HG03064 (cell line): ENCODE measurements at regions not wholly inside any gene's neighbourhood (a gene's known extent, or its start where the extent isn't known, plus 50 kb on each side); places are given as distances from the start of the nearest gene placed in this dataset.
"Not testable (repeated sequence)": the region's sequence is repeated elsewhere in the genome, so short reads cannot be mapped to it uniquely, and the experiment has no call there.

ENCODE experiments used
- ATAC-seq: cut with Tn5 transposase; IDR thresholded peaks from one replicate; pipeline ENCODE4 v1.9.1; 2021; ENCODE audit warnings: low read depth; ENCODE audit not compliant: unreplicated experiment

DNA sequence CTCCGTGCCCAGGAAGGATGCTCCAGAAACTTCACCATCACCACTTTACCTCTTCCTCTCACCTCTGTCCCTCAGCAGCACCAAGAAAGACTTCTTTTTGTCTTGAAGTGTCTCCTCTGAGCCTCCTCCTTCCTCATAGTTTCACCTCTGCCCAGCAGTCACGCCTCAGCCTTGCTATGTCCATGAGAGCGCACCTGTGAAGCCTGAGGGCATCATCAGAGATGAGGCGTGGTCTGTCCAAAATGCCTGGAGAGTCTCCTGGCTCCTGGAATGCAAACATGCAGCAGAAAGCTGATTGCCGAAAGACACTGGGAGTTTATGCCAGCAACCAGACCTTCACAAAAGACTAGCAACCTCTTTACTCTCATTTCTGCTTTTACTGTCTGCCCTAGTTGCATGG lies 336.6 kb downstream of the TEX29 start:
- ATAC-seq: no peak

DNA sequence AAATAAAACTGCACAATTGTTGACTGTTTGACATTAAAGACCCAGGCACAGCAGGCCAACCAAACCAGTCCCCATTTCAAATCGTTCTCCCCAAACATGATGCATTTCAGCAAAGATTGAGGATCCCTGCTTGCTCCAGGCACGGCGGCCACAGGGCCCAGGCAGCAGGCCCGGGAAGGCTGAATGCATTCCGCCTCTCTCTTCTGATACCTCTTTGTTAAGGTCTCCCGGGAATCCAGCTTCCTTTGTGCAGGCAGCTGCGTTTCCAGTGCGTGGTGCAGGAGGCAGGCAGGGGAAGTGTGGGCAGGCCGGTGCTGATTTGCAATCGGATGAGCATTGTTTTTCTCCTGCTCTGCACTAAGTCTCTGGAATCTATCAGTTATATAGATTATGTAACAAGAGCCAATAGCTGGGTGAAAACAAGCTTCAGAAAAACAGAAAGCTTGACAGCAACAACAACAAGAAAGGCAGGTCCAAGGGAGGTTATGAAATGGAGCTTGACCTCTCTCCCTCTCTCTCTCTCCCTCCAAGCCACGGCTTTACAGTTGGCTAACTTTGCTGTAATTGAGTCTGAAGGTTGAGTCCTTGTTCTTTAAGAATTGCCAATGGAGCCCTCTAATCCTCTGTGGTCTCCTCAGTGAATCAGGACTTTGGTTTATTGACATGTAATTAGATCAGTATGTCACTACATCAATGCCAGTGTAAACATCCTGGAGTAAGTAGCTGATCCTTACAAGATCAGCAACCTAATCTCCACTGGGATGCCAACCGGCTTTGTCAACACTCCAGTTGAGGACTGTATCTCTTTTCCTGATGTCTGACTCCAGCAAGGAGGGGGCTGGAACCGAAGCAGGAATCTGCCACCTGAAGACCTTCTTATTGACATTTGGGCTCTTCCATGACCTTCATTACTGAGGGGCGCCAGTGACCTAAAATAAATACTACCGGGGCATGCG lies 338.0 kb downstream of the TEX29 start:
- no peak for ATAC-seq

DNA sequence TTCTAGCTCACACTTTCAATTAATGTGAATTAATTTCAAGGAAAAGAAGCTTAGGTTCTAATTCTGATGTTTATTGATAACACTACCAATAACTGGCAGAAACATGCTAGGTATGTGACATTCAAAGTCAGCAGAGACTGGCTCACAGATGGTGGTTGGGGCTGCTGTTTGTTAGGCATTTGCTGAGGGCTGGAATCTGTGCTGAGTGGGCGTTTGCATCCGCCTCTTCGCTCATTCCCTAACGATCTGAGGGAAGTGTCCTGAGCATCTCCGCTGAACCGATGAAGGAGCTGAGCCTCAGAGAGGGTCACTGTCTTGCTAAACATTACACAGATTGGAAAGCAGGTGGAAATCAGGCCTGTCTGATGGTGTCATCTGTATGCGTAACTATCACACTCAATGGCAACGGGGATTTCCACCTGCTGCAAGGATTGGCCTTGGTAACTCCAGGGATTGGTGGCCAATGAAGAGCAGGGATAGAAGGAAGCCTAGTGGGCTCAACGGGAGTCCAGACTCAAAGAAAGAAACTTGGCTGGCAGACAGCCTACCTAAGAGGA lies 338.9 kb downstream of the TEX29 start:
- no peak for ATAC-seq

DNA sequence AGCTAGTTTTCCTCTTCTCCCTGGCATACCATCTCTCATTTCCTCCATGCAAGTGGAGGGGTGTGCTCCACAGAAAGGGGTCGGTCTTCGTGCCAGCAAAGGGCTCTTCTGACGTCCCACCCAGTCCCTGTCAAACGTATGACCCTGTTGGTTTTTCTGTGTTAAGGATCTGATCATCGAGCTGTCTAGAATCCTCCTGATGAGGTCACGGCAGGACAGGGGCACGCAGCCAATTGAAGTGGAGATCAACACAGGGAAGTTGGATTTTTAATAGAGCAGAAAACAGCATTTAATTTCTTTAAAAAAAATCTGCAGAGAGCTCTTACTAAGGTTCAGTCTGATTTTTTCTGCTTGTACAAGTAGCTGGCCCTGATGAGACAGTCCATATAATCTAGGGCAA lies 339.4 kb downstream of the TEX29 start:
- ATAC-seq: no peak

DNA sequence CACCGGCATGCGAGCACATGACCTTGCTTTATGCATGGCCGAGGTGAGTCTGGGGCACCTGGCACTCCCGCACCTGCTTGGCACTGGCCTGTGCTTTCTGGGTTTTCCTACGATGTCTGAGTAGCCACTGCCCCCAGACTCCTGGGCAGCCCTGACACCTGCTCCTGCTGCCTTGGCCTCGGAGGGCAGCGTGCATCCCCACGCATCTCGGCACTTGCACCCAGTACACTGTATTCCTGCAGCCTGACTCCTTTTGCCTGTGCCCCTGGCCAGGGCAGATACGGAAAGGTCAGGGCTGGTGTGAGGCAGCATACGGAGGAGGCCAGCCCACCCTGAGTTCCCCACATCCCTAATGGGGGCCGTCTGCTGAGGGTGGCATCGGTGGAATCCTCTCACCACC lies 340.6 kb downstream of the TEX29 start:
- no peak for ATAC-seq

DNA sequence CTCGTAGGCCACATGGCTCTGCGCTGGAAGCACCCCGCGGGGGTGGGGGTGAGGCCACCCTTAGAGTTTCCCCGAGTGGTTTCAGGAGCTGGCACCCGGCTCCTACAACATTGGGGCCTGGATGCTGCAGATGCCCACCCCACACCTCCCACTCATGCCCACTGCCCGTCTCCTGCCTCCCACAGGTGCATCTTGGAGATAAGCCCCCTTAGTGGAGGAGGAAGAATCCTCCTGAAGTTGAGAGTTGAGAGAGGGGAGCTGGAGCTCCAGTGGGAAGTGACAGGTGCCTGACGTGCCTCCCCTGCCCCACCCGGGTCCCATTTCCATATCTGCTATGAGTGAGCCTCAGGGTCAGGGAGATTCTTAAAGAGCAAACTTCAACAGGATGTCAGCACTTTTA lies 341.3 kb downstream of the TEX29 start:
- no peak for ATAC-seq

DNA sequence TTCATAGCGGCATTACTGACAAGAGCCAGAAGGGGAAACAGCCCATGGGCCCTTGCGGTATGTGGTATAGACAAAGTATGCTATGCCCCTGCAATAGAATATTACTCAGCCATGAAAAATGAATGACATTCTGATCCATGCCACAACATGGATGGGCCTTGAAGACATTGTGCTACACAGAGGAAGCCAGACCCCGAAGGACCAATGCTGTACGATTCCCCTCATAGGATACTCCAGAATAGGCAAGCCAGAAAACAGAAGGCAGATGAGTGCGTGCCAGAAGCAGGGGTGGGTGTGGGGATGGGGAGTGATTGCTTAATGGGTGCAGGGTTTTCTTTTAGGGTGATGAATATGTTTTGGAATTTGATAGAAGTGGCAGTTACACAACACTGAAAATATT lies 342.0 kb downstream of the TEX29 start:
- no peak for ATAC-seq

DNA sequence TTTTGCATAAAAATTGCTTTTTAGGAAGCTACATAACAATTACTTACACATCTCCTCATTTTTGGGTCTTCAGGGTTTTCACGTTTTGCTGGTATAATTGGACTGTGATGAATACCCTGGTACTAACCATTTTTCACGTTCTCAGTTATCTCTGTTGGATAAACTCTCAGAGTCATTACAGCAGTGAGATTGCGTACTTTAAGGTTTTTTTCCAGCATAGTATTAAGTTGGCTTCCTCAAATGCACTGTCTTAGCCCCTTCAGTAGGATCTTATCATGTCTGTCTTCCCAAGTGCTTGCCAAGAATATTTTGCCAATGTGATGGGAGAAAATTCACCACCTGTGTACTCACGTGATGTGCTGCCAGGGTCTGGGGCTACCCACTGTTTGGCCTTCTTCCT lies 342.5 kb downstream of the TEX29 start:
- no peak for ATAC-seq

DNA sequence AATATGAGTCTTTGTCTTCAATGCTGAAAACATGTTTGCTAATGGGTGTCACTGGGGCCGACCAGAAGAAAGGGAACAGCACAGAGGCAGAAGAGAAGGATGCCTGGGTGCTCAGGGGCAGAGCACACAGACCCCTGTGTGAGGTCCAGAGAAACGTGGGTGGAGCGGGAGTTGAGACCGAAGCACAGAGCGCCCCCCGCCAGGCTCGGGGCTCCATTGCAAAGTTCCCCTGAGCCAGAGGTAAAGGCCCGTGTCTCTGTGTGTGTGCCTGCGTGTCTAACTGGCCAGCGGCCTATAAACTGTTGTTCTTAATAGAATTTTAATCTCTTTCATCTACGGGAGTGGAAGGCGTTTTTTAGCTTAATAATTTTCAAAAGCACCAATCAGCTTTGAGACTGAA lies 343.1 kb downstream of the TEX29 start:
- no peak for ATAC-seq

DNA sequence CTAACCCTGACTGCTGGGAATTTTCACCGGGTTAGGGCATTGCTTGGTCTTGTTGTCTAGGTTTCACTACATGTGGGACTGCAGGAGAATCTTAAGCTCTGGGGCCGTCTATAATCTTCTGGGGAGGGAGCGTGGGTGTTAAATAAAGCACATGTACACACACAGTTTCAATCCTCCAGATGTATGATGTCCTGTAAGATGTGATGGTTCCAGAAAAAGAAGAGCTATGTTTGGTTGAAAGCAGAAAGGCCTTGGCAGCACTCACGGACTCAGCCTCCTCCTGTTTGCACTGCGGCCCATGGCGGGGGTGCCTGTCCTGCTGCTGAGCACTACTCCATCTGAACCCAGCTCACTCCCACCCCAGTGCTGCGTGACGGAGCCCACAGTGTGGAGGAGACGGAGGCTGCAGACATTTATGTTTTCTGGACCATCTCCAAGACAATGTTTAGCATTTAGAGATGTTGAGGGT lies 343.5 kb downstream of the TEX29 start:
- ATAC-seq: no peak

DNA sequence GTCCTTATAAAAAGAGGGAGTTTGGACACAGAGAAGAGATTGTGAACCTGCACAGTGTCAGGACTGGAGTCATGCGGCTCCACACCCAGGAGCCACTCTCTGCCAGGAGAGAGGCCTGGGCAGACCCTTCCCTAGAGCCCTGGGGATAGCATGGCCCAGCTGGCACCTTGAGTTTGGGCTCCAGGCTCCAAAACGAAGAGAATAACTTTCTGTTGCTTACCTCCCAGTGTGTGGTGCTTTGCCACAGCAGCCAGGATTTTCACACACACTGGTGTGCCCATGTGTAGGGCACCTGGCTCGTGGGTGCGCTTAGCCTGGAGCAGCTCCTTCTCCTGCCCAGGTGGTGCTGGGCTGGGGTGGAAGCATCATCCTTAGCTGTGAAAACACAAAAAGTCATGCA lies 344.3 kb downstream of the TEX29 start:
- no peak for ATAC-seq

DNA sequence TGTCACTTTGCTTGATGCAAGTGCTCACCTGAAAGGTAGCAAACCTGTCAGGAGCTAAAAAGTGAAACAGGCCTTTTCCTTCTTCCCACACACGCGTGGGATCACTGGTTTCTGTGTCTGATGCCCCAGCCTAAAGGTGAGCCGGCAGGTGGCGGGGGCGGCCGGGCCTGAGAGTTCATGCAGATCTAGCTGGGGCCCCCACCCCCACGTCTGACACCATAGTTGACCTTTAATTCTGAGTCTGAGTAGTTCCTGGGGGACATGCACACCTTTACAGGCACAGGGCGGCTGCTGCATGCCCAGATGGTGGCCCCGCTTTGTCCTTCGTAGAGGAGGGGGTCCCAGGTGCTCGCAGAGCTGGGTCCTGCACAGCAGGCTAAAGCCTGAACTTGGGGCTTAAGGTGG lies 345.3 kb downstream of the TEX29 start:
- ATAC-seq: no peak

DNA sequence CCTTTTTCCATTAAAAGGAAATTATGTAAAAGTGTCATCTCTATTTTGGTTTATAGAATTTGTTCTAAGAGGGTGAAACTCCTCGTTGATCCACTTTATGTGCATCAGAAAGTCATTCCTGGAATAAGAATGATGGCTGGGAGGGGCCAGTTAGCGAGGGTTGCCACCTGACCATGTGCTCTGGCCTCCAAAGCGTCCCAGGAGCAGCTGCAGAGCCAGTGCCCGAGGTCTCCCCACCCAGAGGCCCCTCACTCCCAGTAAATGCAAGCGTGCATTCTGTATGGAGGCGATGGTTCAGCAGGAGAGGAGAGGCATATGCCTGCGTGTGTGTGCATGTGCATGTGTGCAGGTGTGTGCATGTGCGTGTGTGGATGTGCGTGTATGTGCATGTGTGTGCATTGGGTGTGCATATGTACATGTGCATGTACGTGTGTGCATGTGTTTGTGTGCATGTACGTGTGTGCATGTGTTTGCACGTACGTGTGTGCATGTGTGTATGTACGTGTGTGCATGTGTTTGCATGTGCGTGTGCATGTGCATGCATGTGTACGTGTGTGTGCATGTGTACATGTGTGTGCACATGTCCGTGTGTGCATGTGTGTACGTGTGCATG lies 345.8 kb downstream of the TEX29 start:
- no peak for ATAC-seq

DNA sequence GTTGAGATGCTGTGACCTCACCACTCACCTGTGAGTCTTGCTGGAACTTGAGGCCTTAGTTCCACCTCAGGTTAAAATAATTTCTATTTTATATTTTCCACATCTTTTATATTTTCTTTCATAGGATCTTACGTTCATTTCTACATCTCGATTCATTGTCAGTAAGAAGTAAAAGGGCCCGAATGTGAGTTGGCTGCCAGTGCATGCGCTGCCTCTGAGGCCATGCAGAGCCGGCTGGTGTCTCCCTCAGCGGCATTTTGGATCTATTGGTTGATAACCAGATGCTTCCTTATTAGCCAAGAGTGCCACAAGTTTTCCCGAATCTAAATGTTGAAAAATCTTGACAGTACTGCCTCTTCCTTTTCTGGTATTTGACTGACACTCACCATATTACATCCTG lies 347.3 kb downstream of the TEX29 start:
- no peak for ATAC-seq

DNA sequence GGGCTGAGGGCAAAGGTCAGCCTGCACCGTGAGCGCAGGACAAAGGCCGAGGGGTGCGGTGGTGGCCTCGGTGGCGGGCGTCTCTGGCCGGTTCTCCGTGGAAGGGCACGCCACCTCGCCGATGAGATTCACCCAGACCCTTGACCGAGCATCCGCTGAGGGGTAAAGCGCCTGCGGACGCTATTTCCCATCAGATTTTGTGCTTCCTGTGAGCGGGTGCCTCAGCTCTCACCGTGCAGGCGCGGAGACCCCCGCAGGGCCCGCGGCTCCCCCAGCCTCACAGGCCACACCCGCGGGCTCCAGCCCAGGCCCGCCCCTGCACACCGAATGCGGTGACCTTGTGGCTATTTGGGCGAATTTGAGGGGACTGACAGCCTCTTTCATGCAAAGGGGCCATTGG lies 348.0 kb downstream of the TEX29 start:
- no peak for ATAC-seq

DNA sequence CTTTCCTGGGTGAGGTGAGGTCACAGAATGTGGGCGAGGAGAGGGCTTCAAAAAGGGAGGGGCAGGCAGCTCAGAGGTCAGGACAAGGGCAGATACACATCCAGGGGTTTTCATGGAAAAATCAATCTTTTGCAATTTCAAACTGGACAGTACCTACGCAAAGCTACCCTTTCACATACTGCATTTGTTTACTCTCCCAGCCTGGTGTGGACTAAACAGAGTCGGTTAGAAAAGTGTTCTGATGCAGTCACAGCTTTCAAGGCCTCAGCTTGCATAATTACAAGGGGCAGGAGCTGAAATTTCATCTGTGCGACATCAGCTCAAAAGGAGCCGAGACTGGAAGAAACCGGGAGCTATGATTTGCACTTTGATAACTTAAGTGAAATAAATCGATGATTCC lies 351.8 kb downstream of the TEX29 start:
- ATAC-seq: not testable (repeated sequence)

DNA sequence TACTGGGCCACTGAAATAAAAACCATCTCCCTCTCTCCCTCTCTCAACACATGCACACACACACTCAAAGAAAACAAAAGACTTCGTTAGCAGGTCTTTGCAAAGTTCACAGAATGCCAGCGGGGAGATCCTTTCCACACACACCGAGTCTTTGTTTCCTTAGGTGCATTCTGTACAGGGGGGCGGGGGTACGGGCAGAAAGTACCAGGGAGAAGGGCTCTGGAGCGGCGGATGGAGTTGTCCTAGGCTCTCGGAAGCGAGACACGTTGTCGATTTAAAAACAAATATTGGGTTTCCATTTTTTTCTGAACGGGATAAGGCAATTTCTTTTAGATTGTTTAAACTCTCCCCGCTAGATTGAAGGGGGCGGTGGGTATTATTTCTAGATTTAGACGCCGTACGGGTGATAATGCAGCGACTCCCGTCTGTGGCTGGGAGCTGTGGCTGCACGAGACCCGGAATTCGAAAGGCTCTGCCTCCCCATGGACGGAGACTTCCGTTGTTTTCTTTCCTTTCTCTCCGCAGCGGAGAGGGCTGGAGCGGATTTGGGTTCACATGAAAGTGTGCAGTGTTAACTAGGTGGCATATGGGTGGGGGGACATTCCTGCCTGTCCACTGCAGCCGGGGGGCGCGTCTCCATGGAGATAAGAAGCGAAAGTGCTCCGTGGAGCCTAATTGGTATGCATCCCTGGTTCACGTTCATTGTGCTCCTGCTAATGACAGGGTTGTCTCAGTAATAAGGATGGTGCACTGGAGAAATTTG lies 357.9 kb downstream of the TEX29 start:
- ATAC-seq: not testable (repeated sequence)

DNA sequence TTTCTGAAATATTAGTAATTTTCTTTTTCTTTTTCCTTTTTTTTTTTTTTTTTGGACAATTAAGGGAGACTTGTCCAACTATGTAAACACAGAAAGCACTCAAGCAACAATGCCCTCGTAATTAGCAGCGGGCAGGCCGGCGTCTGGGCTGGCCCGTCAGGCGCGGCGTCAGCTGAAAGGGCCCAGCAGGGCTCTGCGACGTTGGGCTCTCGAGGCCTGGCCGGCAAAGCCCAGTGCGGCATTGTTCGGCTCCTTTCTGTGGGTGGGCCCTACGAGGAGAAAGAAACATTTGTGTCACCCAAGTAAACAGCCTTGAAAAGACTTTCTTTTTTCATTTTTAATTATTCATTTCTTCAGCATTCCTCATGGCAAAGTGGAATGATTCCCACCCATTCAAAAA lies 359.2 kb downstream of the TEX29 start:
- ATAC-seq: not testable (repeated sequence)

DNA sequence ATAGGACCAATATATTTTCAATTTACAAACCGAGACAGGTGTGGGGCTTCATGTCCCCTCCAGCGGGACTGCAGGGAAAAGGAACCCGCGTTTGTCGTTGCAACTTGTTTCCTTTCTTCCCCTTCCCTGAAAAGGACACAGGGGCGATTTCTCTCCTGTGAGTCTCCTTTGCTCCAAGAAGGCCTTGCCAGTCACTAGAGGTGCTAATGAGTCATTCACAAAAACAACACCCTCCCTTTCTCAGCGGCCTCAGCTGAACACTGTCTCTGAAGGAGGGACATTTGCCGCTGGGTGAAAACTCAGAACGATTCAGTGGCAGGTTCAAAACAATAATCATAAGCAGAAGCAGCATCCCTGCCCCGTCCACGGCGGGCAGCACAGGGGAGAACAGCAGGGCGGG lies 359.7 kb downstream of the TEX29 start:
- not testable (repeated sequence) for ATAC-seq

DNA sequence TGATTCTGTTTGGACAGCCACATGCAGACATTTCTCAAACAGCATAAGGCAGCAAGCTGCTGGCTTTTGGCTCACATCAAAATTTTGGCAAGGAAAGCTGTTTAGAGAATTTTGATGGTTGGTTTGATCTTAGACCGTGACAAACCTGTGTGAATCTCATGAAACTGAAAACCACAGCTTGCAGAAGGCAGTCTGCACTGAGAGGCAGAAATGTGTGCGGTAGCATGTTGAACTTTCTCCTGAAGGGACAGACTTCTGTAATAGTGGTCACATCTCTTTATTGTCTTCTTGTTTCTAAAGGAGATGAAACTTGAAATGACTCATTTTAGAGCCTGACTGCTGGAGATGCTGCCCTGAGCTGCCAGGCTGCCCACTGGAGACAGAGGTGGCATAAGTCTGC lies 371.6 kb downstream of the TEX29 start:
- peak; percentile 92 for ATAC-seq

DNA sequence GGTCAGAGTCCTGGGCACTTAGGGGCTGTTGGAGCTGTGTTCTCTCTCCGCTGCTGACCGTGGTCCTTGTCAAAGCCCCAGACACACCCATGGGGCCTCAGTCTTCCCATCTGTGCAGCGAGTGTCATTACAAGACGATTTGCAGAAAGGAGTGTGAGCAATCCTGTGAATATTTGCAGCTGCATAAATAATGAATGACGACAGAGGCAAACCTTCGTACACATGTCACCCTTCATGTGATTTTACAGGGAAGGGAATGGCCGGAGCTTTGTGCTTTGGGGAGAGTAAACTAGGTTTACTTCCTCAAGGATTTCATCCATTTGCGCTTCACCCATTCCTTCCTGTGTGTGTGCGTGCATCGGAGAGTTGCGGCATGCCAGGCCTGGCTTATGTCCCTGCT lies 370.8 kb upstream of the SOX1 start:
- not testable (repeated sequence) for ATAC-seq
